ENCODE measurements at regions not wholly inside any gene's neighbourhood (a gene's known extent, or its start where the extent isn't known, plus 50 kb on each side); places are given as distances from the start of the nearest gene placed in this dataset.
"Not testable (repeated sequence)": the region's sequence is repeated elsewhere in the genome, so short reads cannot be mapped to it uniquely, and the experiment has no call there.

DNA sequence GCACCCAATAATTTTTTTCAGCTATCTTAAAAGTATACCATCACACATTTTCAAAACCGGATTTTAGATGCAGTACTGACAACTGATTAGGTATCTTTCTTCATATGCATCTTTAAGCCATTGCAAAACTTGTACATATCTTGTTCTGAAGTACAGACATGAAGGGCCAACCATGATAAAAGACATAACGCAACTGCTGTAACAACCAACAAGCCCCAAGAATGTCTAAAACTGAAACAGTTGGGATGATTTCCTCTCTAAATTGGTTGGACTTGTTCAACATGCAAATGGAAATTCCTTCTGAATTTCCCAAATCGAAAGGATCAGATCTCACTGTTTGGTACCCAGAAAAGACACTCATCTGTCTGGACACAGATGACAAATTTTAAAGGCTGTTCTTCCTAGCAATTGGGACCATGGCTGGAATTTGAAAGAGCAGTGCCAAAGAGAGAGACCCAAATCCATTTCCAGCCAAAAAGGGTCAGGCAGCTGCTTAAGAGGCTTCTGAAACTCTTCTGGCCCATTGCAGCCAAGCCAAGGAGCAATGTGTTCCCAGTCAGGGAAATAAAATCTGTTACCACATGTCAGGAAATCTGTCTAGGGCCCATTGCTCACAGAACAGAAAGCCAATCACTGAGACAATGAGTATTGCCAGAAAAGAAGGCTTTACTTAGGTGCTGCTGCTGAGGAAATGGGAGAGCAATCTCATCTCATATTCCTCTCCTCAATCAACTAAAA is 1122.4 kb upstream of the USP15 start:
- DNase-seq: no peak

- no peak for DNase-seq
Measured at GRCh38 chr12:61138415-61138759, 1121.8 kb upstream of the USP15 start.

DNA sequence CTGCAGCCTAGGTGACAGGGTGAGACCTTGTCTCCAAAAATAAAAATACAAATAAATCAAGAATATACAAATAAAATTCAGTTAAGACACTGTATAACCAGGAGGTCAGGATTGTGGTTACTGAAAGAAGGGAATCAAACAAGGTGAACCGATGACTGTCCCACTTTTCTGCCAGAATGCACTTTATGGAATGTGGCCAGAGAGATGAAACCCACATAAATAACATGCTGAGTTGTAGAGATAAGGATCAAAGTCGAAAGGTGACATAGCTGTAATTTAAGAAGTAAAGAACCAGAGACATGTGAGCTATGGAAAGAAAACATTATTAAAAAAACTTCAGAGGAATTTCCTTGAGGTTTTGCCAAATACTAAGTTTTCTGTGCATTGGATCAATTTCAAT is 1098.2 kb upstream of the USP15 start:
- no peak for DNase-seq

GRCh38 chr12:61188801-61189595 is 1071.2 kb upstream of the USP15 start:
- no peak for DNase-seq

DNA sequence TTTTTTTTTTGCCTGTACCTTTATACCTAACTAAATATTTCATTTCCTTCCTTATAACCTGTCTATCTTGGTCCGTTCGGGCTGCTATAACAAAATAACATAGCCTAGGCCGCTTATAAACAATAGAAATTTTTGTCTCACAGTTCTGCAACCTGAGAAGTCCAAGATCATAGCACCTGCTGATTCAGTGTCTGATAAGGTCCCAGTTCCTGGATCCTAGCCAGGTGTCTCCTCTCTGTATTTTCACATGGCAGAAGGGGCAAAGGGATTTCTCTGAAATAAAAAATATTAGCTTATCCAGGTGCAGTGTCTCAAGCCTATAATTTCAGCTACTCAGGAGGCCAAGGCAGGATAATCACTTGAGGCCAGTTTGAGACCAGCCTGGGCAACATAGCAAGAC is 1046.6 kb upstream of the USP15 start:
- DNase-seq: no peak

DNA sequence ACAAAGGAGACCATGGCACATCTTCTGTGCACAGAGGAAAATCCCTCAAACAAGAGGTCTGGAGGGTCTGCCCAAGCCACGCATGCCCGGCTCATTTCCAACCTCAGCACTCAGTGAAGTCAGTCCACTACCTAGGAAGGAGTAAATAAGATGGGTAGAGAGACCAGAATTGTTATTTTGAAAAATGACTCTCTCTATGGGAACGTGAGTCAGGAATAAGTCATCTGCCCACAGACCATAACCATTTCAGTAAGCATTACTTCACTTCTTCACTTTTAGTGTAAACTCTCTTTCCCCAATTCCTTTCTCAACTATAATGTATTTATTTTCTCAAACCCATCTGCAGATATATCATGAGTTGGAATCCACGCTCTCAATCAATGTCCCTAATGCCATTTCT is 1039.9 kb upstream of the USP15 start:
- no peak for DNase-seq

- no peak for DNase-seq
Measured at GRCh38 chr12:61232040-61232439, 1028.2 kb upstream of the USP15 start.

DNA sequence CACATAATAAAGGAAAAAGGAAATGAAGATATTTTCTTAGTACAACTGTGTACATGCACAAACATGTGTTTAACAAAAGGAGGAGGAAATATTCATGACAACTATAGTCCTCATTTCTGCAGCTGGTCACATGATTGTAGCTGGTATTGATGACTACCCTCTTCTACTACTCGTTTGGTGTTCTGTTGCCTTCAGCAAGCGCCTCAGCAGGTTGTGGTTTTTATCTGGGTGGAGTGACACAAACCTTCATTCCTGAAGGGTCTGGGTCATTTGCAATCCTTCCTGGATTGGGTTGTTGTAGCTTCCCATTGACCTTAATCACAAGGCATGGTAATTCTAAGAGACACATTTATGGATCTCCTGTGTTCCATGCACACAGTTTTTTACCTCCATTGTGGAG is 1009.9 kb upstream of the USP15 start:
- no peak for DNase-seq

- DNase-seq: no peak
Measured at GRCh38 chr12:61251076-61251475, 1009.1 kb upstream of the USP15 start.

DNA sequence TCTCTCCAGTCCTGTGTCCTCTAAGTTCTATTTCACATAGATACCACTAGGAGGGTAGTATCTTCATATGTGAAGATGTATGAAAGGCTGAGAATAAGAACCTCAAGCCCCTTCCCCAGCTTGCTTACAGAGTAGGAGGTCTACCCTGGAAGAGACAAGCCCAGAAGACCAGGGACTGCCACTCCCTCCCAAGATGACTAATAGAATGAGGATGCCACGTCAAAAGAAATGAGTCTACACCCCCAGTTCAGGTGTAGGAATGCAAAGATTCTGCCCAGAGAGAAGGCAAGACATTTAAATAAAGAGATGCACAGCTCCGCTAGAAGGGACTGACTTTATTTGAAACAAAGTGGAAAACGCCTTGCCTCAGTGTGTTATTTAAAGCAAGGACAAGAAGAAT is 1006.0 kb upstream of the USP15 start:
- no peak for DNase-seq

GRCh38 chr12:61264294-61264693 is 995.9 kb upstream of the USP15 start:
- not testable (repeated sequence) for DNase-seq

- DNase-seq: no peak
Measured at GRCh38 chr12:61267474-61267873, 992.7 kb upstream of the USP15 start.

DNA sequence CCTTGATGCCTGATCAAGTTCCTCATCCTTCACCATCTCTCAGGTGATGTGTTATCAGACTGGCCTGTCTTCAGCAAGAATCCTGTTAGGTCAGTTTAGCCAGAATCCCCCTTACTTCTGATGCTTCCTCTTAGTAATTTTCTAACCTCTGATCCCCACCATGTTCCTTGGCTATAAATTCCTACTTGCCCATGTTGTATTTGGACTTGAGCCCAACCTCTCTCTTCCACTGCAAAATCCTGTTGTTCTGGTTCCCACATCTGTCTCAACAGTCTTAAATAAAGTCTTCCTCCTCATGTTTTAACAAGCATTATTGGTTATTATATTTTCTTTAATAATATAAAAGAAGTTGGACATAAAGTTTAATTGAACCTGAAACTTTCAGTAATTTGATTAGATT is 987.8 kb upstream of the USP15 start:
- no peak for DNase-seq

DNA sequence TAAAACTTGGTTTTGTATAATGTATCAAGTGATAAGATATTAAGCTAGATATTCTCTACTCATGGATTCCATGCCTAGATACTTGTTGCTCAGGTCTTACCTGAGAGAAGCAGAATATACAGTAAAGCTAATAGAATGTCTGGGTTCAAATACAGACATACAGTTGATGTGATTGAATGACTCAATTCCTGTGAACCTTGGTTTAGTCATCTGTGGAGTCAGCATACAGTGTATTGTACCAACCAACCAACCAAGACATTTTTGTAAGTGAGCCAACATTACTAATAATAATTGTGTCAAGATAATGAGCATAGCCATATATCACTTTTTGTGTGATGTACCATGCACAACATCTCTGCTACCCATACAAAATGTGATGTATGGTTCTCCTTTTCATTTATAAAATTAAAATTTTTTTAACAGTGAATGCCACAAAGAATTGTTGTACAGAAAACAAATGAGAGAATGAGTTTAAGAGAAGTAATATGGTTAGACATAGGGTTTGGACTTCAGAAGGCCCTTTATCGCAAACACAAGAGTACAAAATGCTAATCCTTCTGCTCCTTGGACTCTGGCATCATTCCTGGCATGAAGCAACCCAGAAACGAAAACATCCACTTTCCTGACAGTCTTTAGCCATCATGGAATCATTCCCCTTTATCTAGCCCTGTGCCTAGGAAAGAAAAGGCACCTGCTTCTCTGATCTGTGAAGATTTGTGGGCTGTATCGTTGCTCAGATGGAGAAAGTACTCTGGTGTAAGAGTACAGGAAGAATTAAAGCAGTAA is 977.2 kb upstream of the USP15 start:
- no peak for DNase-seq

- DNase-seq: no peak
Measured at GRCh38 chr12:61290473-61290872, 969.7 kb upstream of the USP15 start.

GRCh38 chr12:61291647-61292046 is 968.6 kb upstream of the USP15 start:
- DNase-seq: no peak

- not testable (repeated sequence) for DNase-seq
Measured at GRCh38 chr12:61294011-61294410, 966.2 kb upstream of the USP15 start.

DNA sequence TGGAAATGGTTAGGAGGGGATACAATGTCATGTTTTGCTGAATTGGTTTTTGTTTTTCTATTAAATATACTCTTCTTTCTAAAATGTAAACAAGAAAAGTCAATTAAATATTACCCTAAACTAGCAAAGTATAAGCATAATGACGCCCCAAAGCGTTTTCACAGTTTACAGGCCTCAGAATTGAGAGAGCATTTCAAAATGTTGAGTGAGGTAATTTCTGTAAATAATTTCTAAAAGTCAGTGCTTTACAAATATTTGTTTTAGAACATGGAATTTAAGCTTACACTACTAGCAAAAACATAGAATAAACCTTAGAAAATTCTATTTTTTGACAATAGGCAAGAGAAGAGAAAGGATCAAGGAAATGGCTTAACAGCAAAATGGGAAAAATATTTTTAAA is 958.4 kb upstream of the USP15 start:
- DNase-seq: no peak

DNA sequence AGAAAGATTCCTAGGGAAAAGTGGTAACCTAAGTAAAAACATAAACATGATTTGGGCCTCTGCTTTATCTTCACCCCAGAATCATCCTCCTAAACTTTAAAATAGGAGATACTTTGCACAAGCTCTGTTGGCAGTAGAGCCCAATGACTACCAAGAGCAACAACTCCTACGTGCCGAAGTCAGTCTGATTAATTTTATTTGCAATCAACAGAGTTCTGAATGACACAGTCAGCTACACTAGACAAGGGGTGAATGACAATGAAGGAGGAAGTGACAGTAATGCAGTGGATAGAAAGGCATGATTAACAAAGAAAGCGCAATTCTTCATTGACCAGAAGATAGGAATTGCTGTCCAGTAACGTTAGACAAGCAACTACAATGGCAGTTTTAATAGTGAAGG is 957.9 kb upstream of the USP15 start:
- no peak for DNase-seq

DNA sequence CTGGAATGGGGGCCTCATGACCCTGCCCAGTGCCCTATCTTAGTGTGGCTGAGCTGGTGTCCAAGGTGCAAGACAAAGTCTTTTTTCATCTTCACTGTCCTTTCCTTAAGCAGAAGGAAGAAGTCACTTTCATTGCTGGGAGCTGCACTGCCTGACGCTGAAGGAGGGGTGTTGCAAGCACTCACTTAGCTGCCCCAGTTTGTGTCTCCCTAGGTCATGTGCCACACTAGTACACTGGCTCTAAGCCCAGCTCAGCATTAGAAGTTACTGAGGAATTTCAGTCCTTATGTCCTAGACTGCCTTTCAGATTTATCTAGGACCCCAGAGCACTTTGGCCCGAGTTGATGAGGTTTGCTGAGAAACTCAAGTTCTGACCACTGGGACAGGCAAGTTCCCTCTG is 952.0 kb upstream of the USP15 start:
- DNase-seq: no peak

DNA sequence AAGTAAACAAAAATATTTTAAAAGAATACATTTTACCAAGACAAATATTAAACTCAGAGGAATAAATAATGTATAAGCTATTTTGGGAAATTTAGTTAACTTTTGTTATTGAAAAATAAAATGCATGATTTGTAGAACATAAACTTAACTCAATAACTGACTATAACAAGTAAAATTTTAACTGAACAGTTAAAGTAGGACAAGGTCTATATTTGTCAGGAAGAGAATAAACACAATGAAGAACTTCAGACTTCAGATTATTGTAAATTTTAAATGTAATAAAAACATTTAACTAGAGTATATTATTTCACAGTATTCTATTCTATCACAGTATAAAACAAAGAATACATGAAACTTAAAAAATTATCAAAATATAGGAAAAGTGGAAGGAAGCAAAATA is 948.8 kb upstream of the USP15 start:
- no peak for DNase-seq

DNA sequence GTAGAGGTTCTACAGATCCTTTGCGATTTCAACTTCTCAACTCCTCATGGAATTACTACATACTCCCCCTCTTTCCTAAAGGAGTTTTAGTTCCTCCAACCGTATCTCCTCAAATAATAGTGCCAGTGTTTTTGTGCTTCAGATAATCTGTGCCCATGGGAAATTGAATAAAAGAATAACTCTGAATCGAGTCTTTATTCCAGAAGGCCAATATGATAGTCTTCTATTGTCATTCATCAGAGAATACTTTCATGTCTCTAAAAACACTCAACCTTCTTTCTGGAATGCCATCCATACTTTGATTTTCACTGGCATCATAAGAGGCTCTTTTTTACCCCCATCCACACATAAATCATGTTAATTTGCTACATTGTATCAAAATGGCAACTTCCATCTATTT is 911.3 kb upstream of the USP15 start:
- no peak for DNase-seq

- no peak for DNase-seq
Measured at GRCh38 chr12:61355105-61355504, 905.1 kb upstream of the USP15 start.

DNA sequence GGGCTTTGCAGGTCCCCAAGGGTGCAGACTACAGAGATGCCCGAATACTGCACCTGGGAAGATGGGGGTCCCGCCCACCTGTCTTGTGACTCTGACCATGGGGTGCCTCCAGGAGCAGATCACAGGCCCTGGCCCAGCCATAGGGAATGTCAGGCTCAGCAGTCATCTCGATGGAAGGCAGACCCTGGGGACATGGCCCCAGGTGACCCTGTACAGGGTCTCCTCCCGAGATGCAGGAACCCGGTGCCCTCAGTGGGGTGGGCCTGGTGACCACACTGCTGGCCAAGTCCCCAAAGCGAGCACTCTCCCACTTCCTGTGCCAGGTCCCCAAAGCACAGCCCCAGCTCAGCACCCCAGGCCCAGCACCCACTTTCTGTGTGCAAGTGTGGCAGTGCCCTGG is 903.7 kb upstream of the USP15 start:
- DNase-seq: no peak
